Neural cell (in vitro differentiated cells): ENCODE measurements at regions not wholly inside any gene's neighbourhood (a gene's known extent, or its start where the extent isn't known, plus 50 kb on each side); places are given as distances from the start of the nearest gene placed in this dataset.

Experiments used
- EP300 ChIP-seq: fragments of 450-650 bp; conservative IDR thresholded peaks from 2 replicates; pipeline ENCODE4 v1.6.1; 2014; ENCODE audit warnings: antibody characterized with exemption, mild to moderate bottlenecking, moderate library complexity; ENCODE audit not compliant: poor library complexity, severe bottlenecking
- EZH2 ChIP-seq: fragments of 200-600, 300-800 bp; shearing (Covaris generic), sonication (generic); IDR thresholded peaks from 2 replicates; pipeline ENCODE4 v1.6.1; 2014; ENCODE audit warnings: antibody characterized with exemption, low read length, borderline replicate concordance, mild to moderate bottlenecking; ENCODE audit not compliant: insufficient read depth, poor library complexity, severe bottlenecking
- MXI1 ChIP-seq: fragments of 450-650 bp; conservative IDR thresholded peaks from 2 replicates; pipeline ENCODE4 v1.6.1; 2014; ENCODE audit warnings: antibody characterized with exemption, mild to moderate bottlenecking; ENCODE audit not compliant: poor library complexity, severe bottlenecking
- POLR2AphosphoS5 ChIP-seq: IDR thresholded peaks from 2 replicates; pipeline ENCODE4 v1.6.1; 2012
- RAD21 ChIP-seq: fragments of 450-650 bp; conservative IDR thresholded peaks from 2 replicates; pipeline ENCODE4 v1.6.1; 2014; ENCODE audit warnings: antibody characterized with exemption, mild to moderate bottlenecking, moderate library complexity
- SMC3 ChIP-seq: fragments of 450-650 bp; conservative IDR thresholded peaks from 2 replicates; pipeline ENCODE4 v1.6.1; 2014; ENCODE audit warnings: antibody characterized with exemption, mild to moderate bottlenecking, moderate library complexity; ENCODE audit not compliant: poor library complexity
- TAF1 ChIP-seq: IDR thresholded peaks from 2 replicates; pipeline ENCODE4 v1.6.1; 2012; ENCODE audit warnings: low read depth
- TF ChIP-seq, protein P1 (sequence below): fragments of 450-650 bp; IDR thresholded peaks from 2 replicates; pipeline ENCODE4 v1.5.1; 2014; ENCODE audit warnings: antibody characterized with exemption, mild to moderate bottlenecking, moderate library complexity; ENCODE audit not compliant: poor library complexity, severe bottlenecking
- TF ChIP-seq, protein P2 (sequence below): IDR thresholded peaks from 2 replicates; pipeline ENCODE4 v1.6.1; 2012; ENCODE audit warnings: borderline replicate concordance

DNA sequence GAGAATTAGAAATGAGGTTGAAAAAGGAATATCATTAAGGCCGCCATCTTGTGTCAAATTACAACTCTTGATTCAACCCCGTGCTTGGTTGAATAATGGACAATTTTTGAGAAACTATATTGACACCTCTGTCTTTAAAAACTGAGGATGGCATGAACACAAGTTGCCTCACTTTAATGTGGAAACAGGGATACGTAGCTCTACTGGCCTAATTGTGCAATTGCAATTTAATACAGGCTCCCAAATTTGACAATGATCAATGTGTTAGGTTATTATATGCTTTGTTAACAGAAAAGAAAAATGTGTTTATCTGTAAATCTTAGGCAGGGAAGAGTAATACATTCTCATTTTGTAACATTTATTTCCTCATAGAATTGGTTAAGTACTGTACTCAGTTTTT, 77.1 kb upstream of the MCTP2 start:
- TF ChIP-seq RAD21 (no peak), EP300 (no peak), EZH2 (no peak), TAF1 (no peak), MXI1 (no peak), POLR2AphosphoS5 (no peak), SMC3 (no peak)
- TF ChIP-seq, protein P1, sequence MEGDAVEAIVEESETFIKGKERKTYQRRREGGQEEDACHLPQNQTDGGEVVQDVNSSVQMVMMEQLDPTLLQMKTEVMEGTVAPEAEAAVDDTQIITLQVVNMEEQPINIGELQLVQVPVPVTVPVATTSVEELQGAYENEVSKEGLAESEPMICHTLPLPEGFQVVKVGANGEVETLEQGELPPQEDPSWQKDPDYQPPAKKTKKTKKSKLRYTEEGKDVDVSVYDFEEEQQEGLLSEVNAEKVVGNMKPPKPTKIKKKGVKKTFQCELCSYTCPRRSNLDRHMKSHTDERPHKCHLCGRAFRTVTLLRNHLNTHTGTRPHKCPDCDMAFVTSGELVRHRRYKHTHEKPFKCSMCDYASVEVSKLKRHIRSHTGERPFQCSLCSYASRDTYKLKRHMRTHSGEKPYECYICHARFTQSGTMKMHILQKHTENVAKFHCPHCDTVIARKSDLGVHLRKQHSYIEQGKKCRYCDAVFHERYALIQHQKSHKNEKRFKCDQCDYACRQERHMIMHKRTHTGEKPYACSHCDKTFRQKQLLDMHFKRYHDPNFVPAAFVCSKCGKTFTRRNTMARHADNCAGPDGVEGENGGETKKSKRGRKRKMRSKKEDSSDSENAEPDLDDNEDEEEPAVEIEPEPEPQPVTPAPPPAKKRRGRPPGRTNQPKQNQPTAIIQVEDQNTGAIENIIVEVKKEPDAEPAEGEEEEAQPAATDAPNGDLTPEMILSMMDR = no peak
- TF ChIP-seq, protein P2, sequence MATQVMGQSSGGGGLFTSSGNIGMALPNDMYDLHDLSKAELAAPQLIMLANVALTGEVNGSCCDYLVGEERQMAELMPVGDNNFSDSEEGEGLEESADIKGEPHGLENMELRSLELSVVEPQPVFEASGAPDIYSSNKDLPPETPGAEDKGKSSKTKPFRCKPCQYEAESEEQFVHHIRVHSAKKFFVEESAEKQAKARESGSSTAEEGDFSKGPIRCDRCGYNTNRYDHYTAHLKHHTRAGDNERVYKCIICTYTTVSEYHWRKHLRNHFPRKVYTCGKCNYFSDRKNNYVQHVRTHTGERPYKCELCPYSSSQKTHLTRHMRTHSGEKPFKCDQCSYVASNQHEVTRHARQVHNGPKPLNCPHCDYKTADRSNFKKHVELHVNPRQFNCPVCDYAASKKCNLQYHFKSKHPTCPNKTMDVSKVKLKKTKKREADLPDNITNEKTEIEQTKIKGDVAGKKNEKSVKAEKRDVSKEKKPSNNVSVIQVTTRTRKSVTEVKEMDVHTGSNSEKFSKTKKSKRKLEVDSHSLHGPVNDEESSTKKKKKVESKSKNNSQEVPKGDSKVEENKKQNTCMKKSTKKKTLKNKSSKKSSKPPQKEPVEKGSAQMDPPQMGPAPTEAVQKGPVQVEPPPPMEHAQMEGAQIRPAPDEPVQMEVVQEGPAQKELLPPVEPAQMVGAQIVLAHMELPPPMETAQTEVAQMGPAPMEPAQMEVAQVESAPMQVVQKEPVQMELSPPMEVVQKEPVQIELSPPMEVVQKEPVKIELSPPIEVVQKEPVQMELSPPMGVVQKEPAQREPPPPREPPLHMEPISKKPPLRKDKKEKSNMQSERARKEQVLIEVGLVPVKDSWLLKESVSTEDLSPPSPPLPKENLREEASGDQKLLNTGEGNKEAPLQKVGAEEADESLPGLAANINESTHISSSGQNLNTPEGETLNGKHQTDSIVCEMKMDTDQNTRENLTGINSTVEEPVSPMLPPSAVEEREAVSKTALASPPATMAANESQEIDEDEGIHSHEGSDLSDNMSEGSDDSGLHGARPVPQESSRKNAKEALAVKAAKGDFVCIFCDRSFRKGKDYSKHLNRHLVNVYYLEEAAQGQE = no peak
